ENCODE measurements at regions not wholly inside any gene's neighbourhood (a gene's known extent, or its start where the extent isn't known, plus 50 kb on each side); places are given as distances from the start of the nearest gene placed in this dataset.

GRCh38 chr1:194698908-194699318 is 1512.5 kb upstream of the B3GALT2 start (continued):
- peak; percentile 60 for TF ChIP-seq MYC (IDR thresholded peaks at IDR 0.05; ENCODE audit: low read depth, low read length)
- no peak for TF ChIP-seq MYC (CRISPR knock-in tag; IDR thresholded peaks at IDR 0.05; ENCODE audit: borderline replicate concordance, low read depth)
- TF ChIP-seq, protein P1, sequence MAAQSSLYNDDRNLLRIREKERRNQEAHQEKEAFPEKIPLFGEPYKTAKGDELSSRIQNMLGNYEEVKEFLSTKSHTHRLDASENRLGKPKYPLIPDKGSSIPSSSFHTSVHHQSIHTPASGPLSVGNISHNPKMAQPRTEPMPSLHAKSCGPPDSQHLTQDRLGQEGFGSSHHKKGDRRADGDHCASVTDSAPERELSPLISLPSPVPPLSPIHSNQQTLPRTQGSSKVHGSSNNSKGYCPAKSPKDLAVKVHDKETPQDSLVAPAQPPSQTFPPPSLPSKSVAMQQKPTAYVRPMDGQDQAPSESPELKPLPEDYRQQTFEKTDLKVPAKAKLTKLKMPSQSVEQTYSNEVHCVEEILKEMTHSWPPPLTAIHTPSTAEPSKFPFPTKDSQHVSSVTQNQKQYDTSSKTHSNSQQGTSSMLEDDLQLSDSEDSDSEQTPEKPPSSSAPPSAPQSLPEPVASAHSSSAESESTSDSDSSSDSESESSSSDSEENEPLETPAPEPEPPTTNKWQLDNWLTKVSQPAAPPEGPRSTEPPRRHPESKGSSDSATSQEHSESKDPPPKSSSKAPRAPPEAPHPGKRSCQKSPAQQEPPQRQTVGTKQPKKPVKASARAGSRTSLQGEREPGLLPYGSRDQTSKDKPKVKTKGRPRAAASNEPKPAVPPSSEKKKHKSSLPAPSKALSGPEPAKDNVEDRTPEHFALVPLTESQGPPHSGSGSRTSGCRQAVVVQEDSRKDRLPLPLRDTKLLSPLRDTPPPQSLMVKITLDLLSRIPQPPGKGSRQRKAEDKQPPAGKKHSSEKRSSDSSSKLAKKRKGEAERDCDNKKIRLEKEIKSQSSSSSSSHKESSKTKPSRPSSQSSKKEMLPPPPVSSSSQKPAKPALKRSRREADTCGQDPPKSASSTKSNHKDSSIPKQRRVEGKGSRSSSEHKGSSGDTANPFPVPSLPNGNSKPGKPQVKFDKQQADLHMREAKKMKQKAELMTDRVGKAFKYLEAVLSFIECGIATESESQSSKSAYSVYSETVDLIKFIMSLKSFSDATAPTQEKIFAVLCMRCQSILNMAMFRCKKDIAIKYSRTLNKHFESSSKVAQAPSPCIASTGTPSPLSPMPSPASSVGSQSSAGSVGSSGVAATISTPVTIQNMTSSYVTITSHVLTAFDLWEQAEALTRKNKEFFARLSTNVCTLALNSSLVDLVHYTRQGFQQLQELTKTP (IDR thresholded peaks at IDR 0.05; ENCODE audit: low read depth in 1 of 2, partially characterized antibody in 2 of 2) = no peak
- TF ChIP-seq ARID1B (IDR thresholded peaks at IDR 0.05) = peak; percentile 88
- no peak for TF ChIP-seq PHB (CRISPR knock-in tag; IDR thresholded peaks at IDR 0.05)
- no peak for TF ChIP-seq SMARCC2 (IDR thresholded peaks at IDR 0.05; ENCODE audit: low read depth)
- no peak for TF ChIP-seq ZNF232 (CRISPR knock-in tag; IDR thresholded peaks at IDR 0.05)
- no peak for TF ChIP-seq FOXJ2 (tag; IDR thresholded peaks at IDR 0.05)
- TF ChIP-seq CREM (IDR thresholded peaks at IDR 0.05; ENCODE audit: low read depth) = peak; percentile 57
- no peak for TF ChIP-seq ZNF79 (CRISPR knock-in tag; IDR thresholded peaks at IDR 0.05; ENCODE audit: low read depth)
- no peak for TF ChIP-seq CAMTA2 (CRISPR knock-in tag; conservative IDR thresholded peaks at IDR 0.05)
- TF ChIP-seq RBM15 (IDR thresholded peaks at IDR 0.05; ENCODE audit: insufficient read depth, low read length) = no peak
- no peak for TF ChIP-seq SIN3A (IDR thresholded peaks at IDR 0.05; ENCODE audit: borderline replicate concordance in 2 of 2, control insufficient read depth in 1 of 2, low read depth in 2 of 2, low read length in 2 of 2)
- no peak for TF ChIP-seq SPI1 (IDR thresholded peaks at IDR 0.05; ENCODE audit: borderline replicate concordance, low read depth, low read length)
- no peak for TF ChIP-seq FOXP1 (CRISPR knock-in tag; IDR thresholded peaks at IDR 0.05)

Measured in K562 (cell line).